HEK293 (cell line): ENCODE measurements at regions not wholly inside any gene's neighbourhood (a gene's known extent, or its start where the extent isn't known, plus 50 kb on each side); places are given as distances from the start of the nearest gene placed in this dataset.

Experiments
- CTCF ChIA-PET: fragments of 350-600 bp; formaldehyde crosslinking; extraction: SDS; loops from one replicate; lab custom pipeline; 2021; ENCODE audit warnings: antibody characterized with exemption; lab: Yijun Ruan, JAX
- POLR2A ChIA-PET: fragments of 300-600 bp; formaldehyde crosslinking; extraction: SDS; loops from one replicate; lab custom pipeline; 2020; ENCODE audit warnings: antibody characterized with exemption, inconsistent platforms; lab: Yijun Ruan, JAX
- H3K27ac ChIP-seq: fragments of 200-500 bp; sonication (Bioruptor generic); 2 replicates; pipeline ENCODE4 v1.5.1; 2014; ENCODE audit warnings: low read depth, low read length, control low read depth, inconsistent platforms; ENCODE audit errors: extremely low read depth
- H3K36me3 ChIP-seq, 2 experiments: fragments of 200-500 bp in 1 of 2; sonication (Bioruptor generic) in 1 of 2; 1 replicate in 1 of 2; 2 replicates in 1 of 2; pipeline ENCODE4 v1.5.1; 2014 to 2017; ENCODE audit warnings: inconsistent platforms in 2 of 2, low read length in 2 of 2; ENCODE audit not compliant: control insufficient read depth in 2 of 2, insufficient read depth in 1 of 2
- H3K4me1 ChIP-seq: fragments of 200-500 bp; sonication (Bioruptor generic); 2 replicates; pipeline ENCODE4 v1.5.1; 2014; ENCODE audit warnings: mild to moderate bottlenecking, low read length, inconsistent platforms; ENCODE audit not compliant: control insufficient read depth, insufficient read depth
- H3K4me3 ChIP-seq: 2 replicates; pipeline ENCODE4 v1.5.1; 2011; ENCODE audit warnings: low read depth, mild to moderate bottlenecking, control low read depth, low read length, moderate library complexity
- H3K9me3 ChIP-seq: fragments of 200-500 bp; sonication (Bioruptor generic); 2 replicates; pipeline ENCODE4 v1.5.1; 2014; ENCODE audit warnings: low read depth, low read length, inconsistent platforms; ENCODE audit not compliant: control insufficient read depth, insufficient read depth
- FEZF1 ChIP-seq: fragments of 450-650 bp; formaldehyde crosslinking; IDR thresholded peaks from 2 replicates; pipeline ENCODE4 v1.5.1; 2016; ENCODE audit warnings: missing biosample characterization, missing genetic modification characterization
- GLI4 ChIP-seq: fragments of 450-650 bp; formaldehyde crosslinking; IDR thresholded peaks from 2 replicates; pipeline ENCODE4 v1.5.1; 2016; ENCODE audit warnings: missing biosample characterization, missing genetic modification characterization
- HOXD13 ChIP-seq: sonication (generic); formaldehyde crosslinking; IDR thresholded peaks from 2 replicates; pipeline ENCODE4 v1.8.0; 2022; ENCODE audit warnings: missing genetic modification reagents, borderline replicate concordance
- KLF1 ChIP-seq: fragments of 450-650 bp; formaldehyde crosslinking; IDR thresholded peaks from 2 replicates; pipeline ENCODE4 v1.5.1; 2016; ENCODE audit warnings: missing biosample characterization, missing genetic modification characterization
- KLF17 ChIP-seq: fragments of 450-650 bp; formaldehyde crosslinking; IDR thresholded peaks from 2 replicates; pipeline ENCODE4 v1.5.1; 2016; ENCODE audit warnings: missing biosample characterization, missing genetic modification characterization
- RBAK ChIP-seq: fragments of 450-650 bp; formaldehyde crosslinking; IDR thresholded peaks from 2 replicates; pipeline ENCODE4 v1.5.1; 2016; ENCODE audit warnings: missing biosample characterization, missing genetic modification characterization
- ZNF112 ChIP-seq: fragments of 450-650 bp; formaldehyde crosslinking; IDR thresholded peaks from 2 replicates; pipeline ENCODE4 v1.5.0; 2017; ENCODE audit warnings: missing biosample characterization, missing genetic modification characterization
- ZNF274 ChIP-seq, 2 experiments: fragments of 200-500 bp in 1 of 2; fragments of 450-650 bp in 1 of 2; sonication (Bioruptor generic) in 1 of 2; formaldehyde crosslinking in 1 of 2; IDR thresholded peaks; 2 replicates each; pipeline versions ENCODE4 v1.5.1 to v1.6.1; 2014 to 2016; ENCODE audit warnings: borderline replicate concordance in 1 of 2, inconsistent platforms in 1 of 2, low read length in 1 of 2, missing biosample characterization in 1 of 2, missing genetic modification characterization in 1 of 2
- ZNF280D ChIP-seq: fragments of 450-650 bp; formaldehyde crosslinking; IDR thresholded peaks from 2 replicates; pipeline ENCODE4 v1.5.1; 2016; ENCODE audit warnings: missing biosample characterization, missing genetic modification characterization
- ZNF335 ChIP-seq: fragments of 450-650 bp; formaldehyde crosslinking; conservative IDR thresholded peaks from 2 replicates; pipeline ENCODE4 v1.5.1; 2016; ENCODE audit warnings: missing biosample characterization, missing genetic modification characterization
- ZNF394 ChIP-seq: fragments of 450-650 bp; formaldehyde crosslinking; IDR thresholded peaks from 2 replicates; pipeline ENCODE4 v1.5.1; 2016; ENCODE audit warnings: missing biosample characterization, missing genetic modification characterization, mild to moderate bottlenecking, moderate library complexity, borderline replicate concordance
- ZNF600 ChIP-seq: fragments of 450-650 bp; formaldehyde crosslinking; IDR thresholded peaks from 2 replicates; pipeline ENCODE4 v1.5.1; 2016; ENCODE audit warnings: missing biosample characterization, missing genetic modification characterization
- ZNF621 ChIP-seq: fragments of 450-650 bp; formaldehyde crosslinking; IDR thresholded peaks from 2 replicates; pipeline ENCODE4 v1.5.1; 2017; ENCODE audit warnings: missing biosample characterization, missing genetic modification characterization
- ZNF658 ChIP-seq: fragments of 450-650 bp; formaldehyde crosslinking; IDR thresholded peaks from 2 replicates; pipeline ENCODE4; 2016; ENCODE audit warnings: missing biosample characterization, missing genetic modification characterization
- ZNF670 ChIP-seq: fragments of 450-650 bp; formaldehyde crosslinking; IDR thresholded peaks from 2 replicates; pipeline ENCODE4 v1.5.1; 2016; ENCODE audit warnings: missing biosample characterization, missing genetic modification characterization, low read depth
- ZSCAN18 ChIP-seq: fragments of 450-650 bp; formaldehyde crosslinking; IDR thresholded peaks from 2 replicates; pipeline ENCODE4 v1.5.1; 2016; ENCODE audit warnings: missing biosample characterization, missing genetic modification characterization
- TF ChIP-seq, protein P1 (sequence below): IDR thresholded peaks from 2 replicates; pipeline ENCODE4 v1.6.1; 2011; ENCODE audit warnings: mild to moderate bottlenecking, low read depth, low read length, borderline replicate concordance
- TF ChIP-seq, protein P2 (sequence below): fragments of 450-650 bp; formaldehyde crosslinking; IDR thresholded peaks from 2 replicates; pipeline ENCODE4 v1.5.1; 2017; ENCODE audit warnings: missing biosample characterization, missing genetic modification characterization
- TF ChIP-seq, protein P3 (sequence below): fragments of 450-650 bp; formaldehyde crosslinking; IDR thresholded peaks from 2 replicates; pipeline ENCODE4 v1.5.1; 2017; ENCODE audit warnings: missing biosample characterization, missing genetic modification characterization

- ChIA-PET POLR2A (no interaction called here), CTCF (no interaction called here)
- H3K4me3 ChIP-seq = no peak overlapping the region
- H3K9me3 ChIP-seq = no peaks in the 10 kb centered on the region
- no peaks in the 10 kb centered on the region for H3K36me3 ChIP-seq
- peaks cover 5% of the 10 kb centered on the region; the same call in 1 of the 2 replicates for H3K4me1 ChIP-seq
- no peak for TF ChIP-seq FEZF1 (tag by site-specific recombination)
- no peak for TF ChIP-seq ZNF600 (tag by site-specific recombination)
- no peak for TF ChIP-seq KLF1
- H3K27ac ChIP-seq = no peak overlapping the region
Observed at GRCh38 chr5:143599474-143599873, 196.0 kb upstream of the NR3C1 start.

- POLR2A ChIA-PET = no interaction called here
- CTCF ChIA-PET = interaction anchor here (1.1 kb wide), 1 partner anchor 10 kb away, joined by 3 read pairs; no protein-coding TSS in a partner anchor
- no peak for TF ChIP-seq ZNF658 (tag by site-specific recombination)
- no peak for TF ChIP-seq ZNF335 (tag by site-specific recombination)
- no peak for TF ChIP-seq KLF17 (tag by site-specific recombination)
- no peak for TF ChIP-seq GLI4 (tag by site-specific recombination)
- TF ChIP-seq RBAK = no peak
- no peak for TF ChIP-seq ZSCAN18 (tag by site-specific recombination)
- TF ChIP-seq, protein P1, sequence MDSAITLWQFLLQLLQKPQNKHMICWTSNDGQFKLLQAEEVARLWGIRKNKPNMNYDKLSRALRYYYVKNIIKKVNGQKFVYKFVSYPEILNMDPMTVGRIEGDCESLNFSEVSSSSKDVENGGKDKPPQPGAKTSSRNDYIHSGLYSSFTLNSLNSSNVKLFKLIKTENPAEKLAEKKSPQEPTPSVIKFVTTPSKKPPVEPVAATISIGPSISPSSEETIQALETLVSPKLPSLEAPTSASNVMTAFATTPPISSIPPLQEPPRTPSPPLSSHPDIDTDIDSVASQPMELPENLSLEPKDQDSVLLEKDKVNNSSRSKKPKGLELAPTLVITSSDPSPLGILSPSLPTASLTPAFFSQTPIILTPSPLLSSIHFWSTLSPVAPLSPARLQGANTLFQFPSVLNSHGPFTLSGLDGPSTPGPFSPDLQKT = no peak
- TF ChIP-seq ZNF670 (tag by site-specific recombination) = no peak
- no peak for TF ChIP-seq ZNF621
- H3K36me3 ChIP-seq = no peaks in the 10 kb centered on the region
- H3K4me3 ChIP-seq = no peak overlapping the region
- no peak overlapping the region for H3K27ac ChIP-seq
- H3K4me1 ChIP-seq = peaks cover 5% of the 10 kb centered on the region; the same call in 1 of the 2 replicates
- H3K9me3 ChIP-seq = no peaks in the 10 kb centered on the region
Observed at GRCh38 chr5:143596824-143597223, 193.3 kb upstream of the NR3C1 start.

DNA sequence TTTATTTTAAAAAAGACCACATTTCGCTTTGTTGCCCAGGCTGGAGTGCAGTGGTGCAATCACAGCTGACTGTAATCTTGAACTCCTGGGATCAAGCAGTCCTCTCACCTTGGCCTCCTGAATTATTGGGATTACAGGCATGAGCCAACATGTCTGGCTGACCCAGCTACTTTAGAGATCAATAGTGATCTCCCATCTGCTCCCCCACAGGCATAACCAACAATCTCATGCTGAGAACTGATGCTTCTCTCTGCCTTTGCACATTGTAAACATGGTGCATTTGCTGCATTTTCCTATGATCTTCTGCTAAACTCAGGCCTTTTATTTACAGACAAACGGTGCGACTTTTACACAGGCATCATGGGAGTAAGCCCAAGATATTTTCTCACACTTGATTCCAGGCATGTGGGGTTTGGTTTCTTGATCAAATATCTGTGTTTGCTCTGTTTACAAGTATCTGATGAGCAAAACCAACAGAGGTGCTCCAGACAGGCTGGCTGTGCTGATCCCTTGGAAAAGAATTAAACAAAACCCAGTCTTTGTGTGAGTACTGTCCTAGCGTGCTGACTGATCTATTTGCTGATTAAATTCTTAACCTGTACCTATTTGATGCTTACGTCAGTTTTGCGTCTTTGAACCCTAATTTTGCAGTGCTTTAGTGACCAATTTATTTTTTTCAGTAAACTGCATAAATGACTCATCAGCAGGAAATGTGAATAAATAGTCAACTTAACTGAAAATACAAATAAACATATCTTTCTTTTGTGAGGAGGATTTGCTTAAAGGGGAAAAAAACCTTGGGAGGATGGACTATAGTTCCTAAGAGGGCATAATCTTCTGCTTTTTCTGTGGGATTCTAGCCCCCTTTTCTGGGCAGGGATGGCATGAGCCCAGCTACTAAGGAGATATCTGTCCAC, 191.7 kb upstream of the NR3C1 start:
- peaks cover 5% of the 10 kb centered on the region; the same call in 1 of the 2 replicates for H3K4me1 ChIP-seq
- ChIA-PET CTCF (no interaction called here), POLR2A (interaction anchor here (1.6 kb wide), 1 partner anchor 19 kb away, joined by 3 read pairs; no protein-coding TSS in a partner anchor)
- no peaks in the 10 kb centered on the region for H3K36me3 ChIP-seq
- H3K9me3 ChIP-seq = no peaks in the 10 kb centered on the region
- no peak overlapping the region for H3K4me3 ChIP-seq
- no peak overlapping the region; the same call in 1 of the 2 replicates for H3K27ac ChIP-seq
- TF ChIP-seq ZNF335 (tag by site-specific recombination) (peak; percentile 58; the same call in 1 of the 2 replicates), ZNF394 (tag by site-specific recombination) (peak; percentile 21; the same call in 1 of the 2 replicates), ZNF274 (IDR thresholded peaks at IDR 0.05; ENCODE audit: low read length) (no peak), ZNF274 (tag by site-specific recombination; IDR thresholded peaks at IDR 0.05; ENCODE audit: borderline replicate concordance) (no peak), ZNF280D (no peak), ZNF112 (tag by site-specific recombination) (no peak), HOXD13 (CRISPR knock-in tag) (0 out of 2 replicates have a peak, but pooled peaks have one; percentile 20)
- TF ChIP-seq, protein P2, sequence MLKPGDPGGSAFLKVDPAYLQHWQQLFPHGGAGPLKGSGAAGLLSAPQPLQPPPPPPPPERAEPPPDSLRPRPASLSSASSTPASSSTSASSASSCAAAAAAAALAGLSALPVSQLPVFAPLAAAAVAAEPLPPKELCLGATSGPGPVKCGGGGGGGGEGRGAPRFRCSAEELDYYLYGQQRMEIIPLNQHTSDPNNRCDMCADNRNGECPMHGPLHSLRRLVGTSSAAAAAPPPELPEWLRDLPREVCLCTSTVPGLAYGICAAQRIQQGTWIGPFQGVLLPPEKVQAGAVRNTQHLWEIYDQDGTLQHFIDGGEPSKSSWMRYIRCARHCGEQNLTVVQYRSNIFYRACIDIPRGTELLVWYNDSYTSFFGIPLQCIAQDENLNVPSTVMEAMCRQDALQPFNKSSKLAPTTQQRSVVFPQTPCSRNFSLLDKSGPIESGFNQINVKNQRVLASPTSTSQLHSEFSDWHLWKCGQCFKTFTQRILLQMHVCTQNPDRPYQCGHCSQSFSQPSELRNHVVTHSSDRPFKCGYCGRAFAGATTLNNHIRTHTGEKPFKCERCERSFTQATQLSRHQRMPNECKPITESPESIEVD (tag by site-specific recombination) = no peak
- TF ChIP-seq, protein P3, sequence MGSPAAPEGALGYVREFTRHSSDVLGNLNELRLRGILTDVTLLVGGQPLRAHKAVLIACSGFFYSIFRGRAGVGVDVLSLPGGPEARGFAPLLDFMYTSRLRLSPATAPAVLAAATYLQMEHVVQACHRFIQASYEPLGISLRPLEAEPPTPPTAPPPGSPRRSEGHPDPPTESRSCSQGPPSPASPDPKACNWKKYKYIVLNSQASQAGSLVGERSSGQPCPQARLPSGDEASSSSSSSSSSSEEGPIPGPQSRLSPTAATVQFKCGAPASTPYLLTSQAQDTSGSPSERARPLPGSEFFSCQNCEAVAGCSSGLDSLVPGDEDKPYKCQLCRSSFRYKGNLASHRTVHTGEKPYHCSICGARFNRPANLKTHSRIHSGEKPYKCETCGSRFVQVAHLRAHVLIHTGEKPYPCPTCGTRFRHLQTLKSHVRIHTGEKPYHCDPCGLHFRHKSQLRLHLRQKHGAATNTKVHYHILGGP (tag by site-specific recombination) = no peak
